22Rv1 (cell line): ENCODE measurements at regions not wholly inside any gene's neighbourhood (a gene's known extent, or its start where the extent isn't known, plus 50 kb on each side); places are given as distances from the start of the nearest gene placed in this dataset.

ENCODE experiments used
- CTCF ChIP-seq: fragments of 450-650 bp; IDR thresholded peaks from 2 replicates; pipeline ENCODE4 v1.5.1; 2017; ENCODE audit warnings: mild to moderate bottlenecking
- ZFX ChIP-seq: fragments of 450-650 bp; IDR thresholded peaks from 2 replicates; pipeline ENCODE4 v1.6.1; 2017; ENCODE audit warnings: antibody characterized with exemption, borderline replicate concordance

DNA sequence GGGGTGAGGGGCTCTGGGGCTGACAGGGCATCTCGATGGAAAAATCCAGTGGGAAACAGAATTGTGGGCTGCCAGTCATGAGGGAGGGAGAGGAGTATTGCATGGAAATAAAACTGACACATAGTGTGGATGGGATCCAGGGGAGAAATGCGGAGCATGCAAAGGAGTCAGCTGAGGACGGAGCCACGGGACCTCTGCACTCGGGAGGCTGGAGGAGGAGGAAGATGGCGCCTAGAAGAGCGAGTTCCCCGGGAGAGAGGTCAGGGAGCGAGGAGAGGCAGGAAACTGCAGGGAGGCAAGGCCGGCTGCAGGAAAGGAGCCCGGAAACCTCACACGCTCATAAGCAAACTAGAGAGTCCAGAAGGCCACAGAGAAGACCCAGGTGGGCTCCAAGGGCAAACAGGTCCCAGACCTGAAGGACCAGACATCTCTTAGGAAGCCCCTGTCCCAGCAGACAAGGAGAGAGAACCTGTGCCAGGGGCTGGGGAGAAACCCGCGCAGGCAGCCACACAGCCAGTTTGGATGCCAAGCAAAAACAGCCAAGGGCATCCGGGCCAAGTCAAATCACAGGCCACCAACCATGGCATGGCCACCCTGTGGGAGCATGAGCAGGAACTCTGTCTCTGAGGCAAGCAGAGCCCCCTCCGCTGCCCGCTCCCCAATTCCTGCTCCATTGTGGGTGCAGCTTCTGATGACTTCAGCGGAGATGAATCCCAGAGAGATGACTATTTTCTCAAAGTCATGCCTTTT, 218.8 kb upstream of the ID2 start:
- no peak for TF ChIP-seq CTCF
- no peak for TF ChIP-seq ZFX
